ENCODE measurements at regions not wholly inside any gene's neighbourhood (a gene's known extent, or its start where the extent isn't known, plus 50 kb on each side); places are given as distances from the start of the nearest gene placed in this dataset.

DNA sequence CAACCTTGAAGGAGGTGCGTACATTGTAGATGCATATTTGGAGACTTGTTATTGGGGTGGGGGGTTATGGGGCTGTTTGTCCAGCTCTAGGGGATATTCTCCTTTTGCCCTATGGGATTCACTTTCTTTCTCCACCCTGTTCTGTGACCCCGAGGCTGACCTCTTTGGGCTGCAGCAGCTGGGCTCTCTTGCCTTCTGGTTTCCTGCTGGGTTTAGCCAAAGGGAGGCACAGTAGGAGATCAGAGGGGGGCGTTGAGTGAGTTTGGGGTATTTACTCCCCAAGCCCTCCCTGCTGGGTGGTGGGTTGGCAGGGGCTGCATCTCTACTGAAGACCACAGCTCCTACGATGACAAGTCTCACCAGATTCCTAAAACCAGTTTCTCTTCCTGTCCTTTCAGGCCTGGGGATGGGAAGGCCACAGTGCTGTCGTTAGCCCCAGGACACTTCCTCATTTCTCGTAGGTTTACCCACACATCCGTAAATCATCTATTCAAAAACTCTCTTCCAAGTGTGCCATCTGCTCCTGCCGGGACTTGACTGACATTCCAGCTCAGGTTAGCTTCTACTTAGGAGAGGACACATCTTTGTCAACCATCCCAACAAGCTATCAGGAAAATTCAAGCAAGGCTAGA is 127.1 kb downstream of the TMEM30B start:
- whole genome bisulfite sequencing, result 60% methylated on average over 8 of the region's 8 CpGs

DNA sequence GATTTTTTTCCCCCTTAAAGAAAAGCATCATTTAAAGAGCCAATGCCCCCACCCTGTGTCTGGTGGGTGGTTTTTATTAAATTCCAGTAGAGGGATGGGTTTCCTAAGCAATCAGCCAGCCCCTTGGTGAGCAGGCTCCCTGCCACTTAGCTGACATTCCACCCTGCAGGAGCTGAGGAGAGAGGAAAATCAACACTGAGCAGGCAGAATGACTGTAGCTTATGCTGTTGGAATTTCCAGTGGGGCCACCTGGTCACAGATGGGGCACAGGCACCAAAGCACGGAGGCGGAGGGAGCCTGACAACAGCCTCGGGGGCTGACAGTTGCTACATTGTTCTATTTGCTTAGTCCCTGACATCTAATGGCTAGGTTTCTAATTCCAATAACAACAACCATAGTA is 127.7 kb downstream of the TMEM30B start:
- no peaks in the 10 kb centered on the region for H3K36me3 ChIP-seq (ENCODE audit: control insufficient read depth in 2 of 2, insufficient read depth in 2 of 2, low read length in 1 of 2)

More for the DNA sequence above, 127.1 kb downstream of the TMEM30B start:
- Histone ChIP-seq H3K27me3 (ENCODE audit: control insufficient read depth in 2 of 2, insufficient read depth in 1 of 2, low read length in 1 of 2) (no peaks in the 10 kb centered on the region), H3K36me3 (ENCODE audit: control insufficient read depth in 2 of 2, insufficient read depth in 2 of 2, low read length in 1 of 2) (no peaks in the 10 kb centered on the region), H3K27ac (ENCODE audit: low read depth in 1 of 2, low read length in 1 of 2) (peak overlapping the region in 1 of 2 donors; percentile 52), H3K9me3 (ENCODE audit: control insufficient read depth in 2 of 2, insufficient read depth in 1 of 2, low read length in 1 of 2) (no peaks in the 10 kb centered on the region), H3K4me1 (ENCODE audit: control insufficient read depth in 2 of 2, insufficient read depth in 2 of 2, low read length in 2 of 2) (no peaks in the 10 kb centered on the region), H3K4me3 (ENCODE audit: low read length in 2 of 2) (no peak overlapping the region)
- no peak for DNase-seq (ENCODE audit: low read depth in 6 of 9, low spot score in 9 of 9)

DNA sequence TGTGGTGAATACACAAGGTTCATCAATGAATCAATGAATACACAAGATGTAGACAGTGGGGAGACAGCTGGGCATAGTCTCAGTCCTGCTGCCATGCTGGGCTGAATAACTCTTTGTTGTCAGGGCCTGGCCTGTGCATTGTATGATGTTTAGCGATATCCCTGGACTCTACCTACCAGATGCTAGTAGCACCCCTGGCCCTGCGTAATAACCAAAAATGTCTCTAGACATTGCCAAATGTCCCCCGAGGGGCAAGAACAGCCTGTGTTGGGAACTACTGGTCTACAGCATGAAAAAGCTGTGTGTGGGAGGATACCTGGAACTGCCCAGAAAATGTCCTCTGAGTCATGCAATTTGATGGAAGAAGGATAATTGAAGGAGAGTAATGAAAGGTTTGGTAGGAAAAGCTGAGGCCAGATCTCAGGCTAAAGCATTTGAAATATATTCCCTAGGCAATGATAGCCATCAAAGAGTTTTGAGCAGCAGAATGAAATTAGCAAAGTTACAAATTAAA is 128.2 kb downstream of the TMEM30B start:
- no peak for DNase-seq (ENCODE audit: low read depth in 6 of 9, low spot score in 9 of 9)
- Histone ChIP-seq H3K36me3 (ENCODE audit: control insufficient read depth in 2 of 2, insufficient read depth in 2 of 2, low read length in 1 of 2) (no peaks in the 10 kb centered on the region), H3K27me3 (ENCODE audit: control insufficient read depth in 2 of 2, insufficient read depth in 1 of 2, low read length in 1 of 2) (no peaks in the 10 kb centered on the region), H3K27ac (ENCODE audit: low read depth in 1 of 2, low read length in 1 of 2) (no peak overlapping the region), H3K4me1 (ENCODE audit: control insufficient read depth in 2 of 2, insufficient read depth in 2 of 2, low read length in 2 of 2) (peaks cover 0 to 3% of the 10 kb centered on the region in 2 donors), H3K9me3 (ENCODE audit: control insufficient read depth in 2 of 2, insufficient read depth in 1 of 2, low read length in 1 of 2) (peaks cover 0 to 4% of the 10 kb centered on the region in 2 donors), H3K4me3 (ENCODE audit: low read length in 2 of 2) (no peak overlapping the region)
- 94% methylated on average over 3 of the region's 3 CpGs for WGBS

More for the DNA sequence above, 127.7 kb downstream of the TMEM30B start:
- Histone ChIP-seq H3K4me1 (ENCODE audit: control insufficient read depth in 2 of 2, insufficient read depth in 2 of 2, low read length in 2 of 2) (no peaks in the 10 kb centered on the region), H3K27me3 (ENCODE audit: control insufficient read depth in 2 of 2, insufficient read depth in 1 of 2, low read length in 1 of 2) (no peaks in the 10 kb centered on the region), H3K4me3 (ENCODE audit: low read length in 2 of 2) (no peak overlapping the region), H3K27ac (ENCODE audit: low read depth in 1 of 2, low read length in 1 of 2) (no peak overlapping the region), H3K9me3 (ENCODE audit: control insufficient read depth in 2 of 2, insufficient read depth in 1 of 2, low read length in 1 of 2) (no peaks in the 10 kb centered on the region)
- DNase-seq (ENCODE audit: low read depth in 6 of 9, low spot score in 9 of 9), result no peak
- WGBS, result 93% methylated on average over 3 of the region's 3 CpGs

DNA sequence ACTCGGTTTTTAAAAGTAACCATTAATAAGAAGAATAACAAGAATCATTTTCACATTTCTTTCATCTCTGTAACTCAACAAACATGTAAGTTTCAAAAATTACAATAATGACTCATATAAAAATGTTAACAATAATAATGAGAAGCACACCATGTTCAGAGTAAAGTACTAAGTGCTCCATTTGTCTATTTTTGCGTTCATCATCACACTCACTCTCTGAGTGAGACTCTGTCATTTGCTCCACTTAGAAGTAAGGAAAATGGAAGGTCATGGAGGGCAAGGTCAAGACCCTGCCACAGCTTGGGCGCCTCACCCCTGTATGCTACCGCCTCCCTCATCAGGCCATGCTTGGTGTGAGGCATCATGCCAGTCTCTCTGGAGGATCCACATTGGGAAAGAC is 129.9 kb downstream of the TMEM30B start:
- Histone ChIP-seq H3K9me3 (ENCODE audit: control insufficient read depth in 2 of 2, insufficient read depth in 1 of 2, low read length in 1 of 2) (peaks cover 0 to 5% of the 10 kb centered on the region in 2 donors), H3K36me3 (ENCODE audit: control insufficient read depth in 2 of 2, insufficient read depth in 2 of 2, low read length in 1 of 2) (no peaks in the 10 kb centered on the region), H3K27me3 (ENCODE audit: control insufficient read depth in 2 of 2, insufficient read depth in 1 of 2, low read length in 1 of 2) (no peaks in the 10 kb centered on the region), H3K4me1 (ENCODE audit: control insufficient read depth in 2 of 2, insufficient read depth in 2 of 2, low read length in 2 of 2) (peaks cover 0 to 14% of the 10 kb centered on the region in 2 donors), H3K27ac (ENCODE audit: low read depth in 1 of 2, low read length in 1 of 2) (no peak overlapping the region), H3K4me3 (ENCODE audit: low read length in 2 of 2) (no peak overlapping the region)
- DNase-seq (ENCODE audit: low read depth in 6 of 9, low spot score in 9 of 9), result no peak
- WGBS, result 96% methylated on average over 4 of the region's 4 CpGs

DNA sequence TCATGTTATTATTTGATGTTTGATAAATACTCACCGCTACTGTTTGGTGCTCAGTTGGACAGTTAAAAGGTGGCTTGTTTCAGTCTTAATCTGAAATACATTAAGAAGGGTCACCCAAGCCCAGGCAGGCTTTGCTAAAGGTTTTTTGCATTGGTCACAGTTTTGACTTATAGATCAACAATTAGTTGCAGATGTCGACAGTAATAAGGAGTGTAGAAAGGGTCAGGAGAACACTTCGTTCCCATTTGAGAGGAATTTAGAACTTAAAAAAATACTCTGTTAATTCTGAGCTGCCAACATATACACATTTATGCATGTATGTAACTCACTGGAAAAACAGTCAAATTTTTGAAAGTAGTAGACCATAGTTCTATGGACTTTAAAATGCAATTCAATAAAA is 130.3 kb downstream of the TMEM30B start:
- Histone ChIP-seq H3K9me3 (ENCODE audit: control insufficient read depth in 2 of 2, insufficient read depth in 1 of 2, low read length in 1 of 2) (peaks cover 0 to 5% of the 10 kb centered on the region in 2 donors), H3K4me3 (ENCODE audit: low read length in 2 of 2) (no peak overlapping the region), H3K27me3 (ENCODE audit: control insufficient read depth in 2 of 2, insufficient read depth in 1 of 2, low read length in 1 of 2) (no peaks in the 10 kb centered on the region), H3K27ac (ENCODE audit: low read depth in 1 of 2, low read length in 1 of 2) (no peak overlapping the region), H3K36me3 (ENCODE audit: control insufficient read depth in 2 of 2, insufficient read depth in 2 of 2, low read length in 1 of 2) (no peaks in the 10 kb centered on the region), H3K4me1 (ENCODE audit: control insufficient read depth in 2 of 2, insufficient read depth in 2 of 2, low read length in 2 of 2) (peaks cover 0 to 16% of the 10 kb centered on the region in 2 donors)
- DNase-seq (ENCODE audit: low read depth in 6 of 9, low spot score in 9 of 9), result no peak
- WGBS, result 96% methylated on average over 3 of the region's 3 CpGs

DNA sequence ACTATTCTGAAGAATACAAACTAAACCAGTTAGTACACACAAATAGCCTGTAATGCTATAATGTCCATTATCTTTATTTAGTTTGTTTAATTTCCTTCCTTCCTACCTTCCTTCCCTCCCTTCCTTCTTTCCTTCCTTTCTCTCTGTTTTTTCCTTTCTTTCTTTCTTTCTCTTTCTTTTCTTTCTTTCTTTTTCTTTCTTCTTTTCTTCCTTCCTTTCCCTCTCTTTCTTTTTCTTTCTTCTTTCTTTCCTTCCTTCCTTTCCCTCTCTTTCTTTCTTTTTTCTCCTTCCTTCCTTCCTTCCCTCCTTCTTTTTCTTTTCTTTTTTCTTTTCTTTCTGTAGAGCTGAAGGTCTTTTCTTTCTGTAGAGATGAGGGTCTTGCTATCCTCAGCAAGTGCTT is 131.2 kb downstream of the TMEM30B start:
- H3K36me3 ChIP-seq (ENCODE audit: control insufficient read depth in 2 of 2, insufficient read depth in 2 of 2, low read length in 1 of 2), result no peaks in the 10 kb centered on the region
- H3K27ac ChIP-seq (ENCODE audit: low read depth in 1 of 2, low read length in 1 of 2), result no peak overlapping the region
- peaks cover 0 to 5% of the 10 kb centered on the region in 2 donors for H3K9me3 ChIP-seq (ENCODE audit: control insufficient read depth in 2 of 2, insufficient read depth in 1 of 2, low read length in 1 of 2)
- H3K4me1 ChIP-seq (ENCODE audit: control insufficient read depth in 2 of 2, insufficient read depth in 2 of 2, low read length in 2 of 2), result peaks cover 0 to 21% of the 10 kb centered on the region in 2 donors
- DNase-seq (ENCODE audit: low read depth in 6 of 9, low spot score in 9 of 9), result no peak
- no peak overlapping the region for H3K4me3 ChIP-seq (ENCODE audit: low read length in 2 of 2)
- H3K27me3 ChIP-seq (ENCODE audit: control insufficient read depth in 2 of 2, insufficient read depth in 1 of 2, low read length in 1 of 2), result no peaks in the 10 kb centered on the region

DNA sequence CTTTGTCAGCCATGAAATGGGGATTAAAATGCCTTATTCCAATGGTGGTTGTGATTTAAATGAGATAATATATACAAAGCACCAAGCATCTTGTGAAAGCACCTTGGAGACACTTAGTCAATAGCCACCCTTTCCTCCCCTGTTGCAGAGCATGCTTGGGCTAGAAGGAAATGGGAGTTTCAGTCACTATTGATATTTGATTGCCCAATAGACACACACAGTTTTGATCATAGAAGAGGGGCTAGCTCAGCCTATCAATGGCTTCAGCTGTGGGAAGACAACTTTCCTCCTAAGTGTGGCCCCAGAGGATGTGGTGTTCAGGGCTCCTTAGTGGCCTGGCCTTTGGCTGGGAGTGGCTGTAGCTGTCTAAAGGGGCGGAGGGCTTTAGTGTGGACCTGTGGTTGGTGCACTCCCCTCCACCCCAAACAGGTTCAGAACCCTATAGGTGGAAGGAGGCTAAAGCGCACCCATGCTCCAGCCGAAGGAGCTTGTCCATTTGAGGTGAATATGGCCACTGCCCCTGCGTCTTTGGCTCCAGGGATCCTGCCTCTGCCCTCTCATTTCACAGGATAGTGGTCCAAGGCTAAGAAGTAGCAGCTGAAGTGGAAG is 132.3 kb downstream of the TMEM30B start:
- 97% methylated on average over 4 of the region's 4 CpGs for WGBS
- Histone ChIP-seq H3K4me3 (ENCODE audit: low read length in 2 of 2) (no peak overlapping the region), H3K4me1 (ENCODE audit: control insufficient read depth in 2 of 2, insufficient read depth in 2 of 2, low read length in 2 of 2) (peaks cover 0 to 23% of the 10 kb centered on the region in 2 donors), H3K27me3 (ENCODE audit: control insufficient read depth in 2 of 2, insufficient read depth in 1 of 2, low read length in 1 of 2) (no peaks in the 10 kb centered on the region), H3K27ac (ENCODE audit: low read depth in 1 of 2, low read length in 1 of 2) (peak overlapping the region in 1 of 2 donors; percentile 77), H3K36me3 (ENCODE audit: control insufficient read depth in 2 of 2, insufficient read depth in 2 of 2, low read length in 1 of 2) (no peaks in the 10 kb centered on the region), H3K9me3 (ENCODE audit: control insufficient read depth in 2 of 2, insufficient read depth in 1 of 2, low read length in 1 of 2) (peaks cover 0 to 10% of the 10 kb centered on the region in 2 donors)
- no peak for DNase-seq (ENCODE audit: low read depth in 6 of 9, low spot score in 9 of 9)

DNA sequence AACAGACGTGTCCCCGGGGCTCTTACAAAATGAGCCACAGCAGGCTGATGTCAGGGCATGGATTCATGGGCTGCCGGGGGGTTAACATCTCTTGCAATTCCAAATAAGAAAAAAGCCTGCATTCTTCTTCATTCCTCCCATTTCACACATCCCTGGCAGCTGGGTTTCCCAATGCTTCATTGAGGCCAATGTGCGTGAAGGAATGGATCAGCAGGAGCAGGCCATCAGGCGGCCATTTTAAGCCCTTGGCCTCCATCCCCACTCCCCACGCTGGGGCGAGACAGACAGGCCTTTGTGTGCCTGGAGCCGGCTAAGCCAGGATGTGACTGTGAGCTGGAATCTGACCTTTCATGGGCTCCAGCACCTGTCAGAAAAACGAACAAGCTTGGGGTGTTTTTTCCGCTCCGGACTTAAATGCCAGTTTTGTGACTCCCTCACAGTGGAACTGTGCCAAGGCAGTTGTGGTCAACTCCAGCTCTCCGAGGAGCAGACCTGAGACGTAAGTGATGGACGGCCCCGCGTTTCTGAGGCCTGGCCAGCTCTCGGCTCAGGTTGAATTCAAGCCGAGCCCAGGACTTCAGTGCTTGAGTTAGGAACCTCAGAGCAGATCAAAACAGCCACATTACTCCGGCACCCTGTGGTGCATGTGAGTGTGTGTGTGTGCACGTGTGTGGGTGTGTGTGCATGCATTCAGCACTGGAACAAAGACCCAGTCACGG is 133.1 kb downstream of the TMEM30B start:
- Histone ChIP-seq H3K4me3 (ENCODE audit: low read length in 2 of 2) (no peak overlapping the region), H3K9me3 (ENCODE audit: control insufficient read depth in 2 of 2, insufficient read depth in 1 of 2, low read length in 1 of 2) (peaks cover 0 to 11% of the 10 kb centered on the region in 2 donors), H3K27me3 (ENCODE audit: control insufficient read depth in 2 of 2, insufficient read depth in 1 of 2, low read length in 1 of 2) (no peaks in the 10 kb centered on the region), H3K36me3 (ENCODE audit: control insufficient read depth in 2 of 2, insufficient read depth in 2 of 2, low read length in 1 of 2) (no peaks in the 10 kb centered on the region), H3K27ac (ENCODE audit: low read depth in 1 of 2, low read length in 1 of 2) (peak overlapping the region; percentile 15 to 77), H3K4me1 (ENCODE audit: control insufficient read depth in 2 of 2, insufficient read depth in 2 of 2, low read length in 2 of 2) (peaks cover 0 to 23% of the 10 kb centered on the region in 2 donors)
- DNase-seq (ENCODE audit: low read depth in 6 of 9, low spot score in 9 of 9), result no peak
- WGBS, result 89% methylated on average over 21 of the region's 21 CpGs

DNA sequence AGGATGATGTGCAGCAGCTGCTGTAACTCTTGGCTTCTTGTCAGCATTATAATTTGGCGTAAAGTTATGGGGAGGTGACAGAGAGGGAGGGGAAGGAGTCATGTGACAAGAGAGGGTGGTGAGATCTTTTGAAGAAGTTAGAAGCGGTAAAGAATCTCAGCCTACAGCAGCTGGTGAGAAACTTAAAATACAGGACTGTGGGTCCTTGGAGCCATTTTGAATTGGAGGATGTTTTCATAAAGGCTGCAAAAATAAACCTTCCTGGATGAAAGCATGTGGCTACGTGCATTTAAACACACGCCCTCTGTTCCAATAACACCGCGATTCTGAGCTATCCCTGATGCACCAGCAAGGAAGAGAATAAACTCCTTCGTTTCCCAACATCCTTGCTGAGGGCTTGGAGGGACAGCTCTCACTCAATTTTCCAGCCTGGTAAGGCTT is 133.7 kb downstream of the TMEM30B start:
- no peaks in the 10 kb centered on the region for H3K27me3 ChIP-seq (ENCODE audit: control insufficient read depth in 2 of 2, insufficient read depth in 1 of 2, low read length in 1 of 2)
- H3K36me3 ChIP-seq (ENCODE audit: control insufficient read depth in 2 of 2, insufficient read depth in 2 of 2, low read length in 1 of 2), result no peaks in the 10 kb centered on the region
- H3K4me1 ChIP-seq (ENCODE audit: control insufficient read depth in 2 of 2, insufficient read depth in 2 of 2, low read length in 2 of 2), result peaks cover 0 to 23% of the 10 kb centered on the region in 2 donors
- 64% methylated on average over 7 of the region's 7 CpGs for WGBS
- no peak overlapping the region for H3K4me3 ChIP-seq (ENCODE audit: low read length in 2 of 2)
- peak overlapping the region; percentile 15 to 77 for H3K27ac ChIP-seq (ENCODE audit: low read depth in 1 of 2, low read length in 1 of 2)
- H3K9me3 ChIP-seq (ENCODE audit: control insufficient read depth in 2 of 2, insufficient read depth in 1 of 2, low read length in 1 of 2), result peaks cover 0 to 11% of the 10 kb centered on the region in 2 donors
- peak in 1 of 9 donors; percentile 7 for DNase-seq (ENCODE audit: low read depth in 6 of 9, low spot score in 9 of 9)
